ENCODE measurements at regions not wholly inside any gene's neighbourhood (a gene's known extent, or its start where the extent isn't known, plus 50 kb on each side); places are given as distances from the start of the nearest gene placed in this dataset.

GRCh38 chr4:96317891-96318290 lies 478.0 kb downstream of the PDHA2 start:
- TF ChIP-seq CTCF (IDR thresholded peaks at IDR 0.05) (no peak), POLR2A (IDR thresholded peaks at IDR 0.05) (no peak)
